ENCODE measurements at regions not wholly inside any gene's neighbourhood (a gene's known extent, or its start where the extent isn't known, plus 50 kb on each side); places are given as distances from the start of the nearest gene placed in this dataset.

GRCh38 chr9:13557746-13558145 is 278.3 kb upstream of the MPDZ start:
- H3K4me1 ChIP-seq (ENCODE audit: control insufficient read depth in 4 of 4, insufficient read depth in 4 of 4, low read length in 3 of 4), result no peaks in the 10 kb centered on the region
- TF ChIP-seq RXRA (IDR thresholded peaks at IDR 0.05), result no peak
- no peak for TF ChIP-seq CTCF (IDR thresholded peaks at IDR 0.05; ENCODE audit: low read depth, low read length, missing input control)
- no peak for TF ChIP-seq JUND (IDR thresholded peaks at IDR 0.05)
- TF ChIP-seq ATF3 (IDR thresholded peaks at IDR 0.05), result no peak
- TF ChIP-seq NR2F2 (IDR thresholded peaks at IDR 0.05), result no peak
- no peak for TF ChIP-seq MAX (IDR thresholded peaks at IDR 0.05)
- TF ChIP-seq TAF1 (conservative IDR thresholded peaks at IDR 0.05), result no peak
- TF ChIP-seq YY1 (IDR thresholded peaks at IDR 0.05), result no peak
- TF ChIP-seq RAD21 (IDR thresholded peaks at IDR 0.05), result no peak
- no peaks in the 10 kb centered on the region for H3K36me3 ChIP-seq (ENCODE audit: control insufficient read depth in 4 of 4, insufficient read depth in 3 of 4, low read depth in 1 of 4, low read length in 3 of 4)
- H3K27me3 ChIP-seq (ENCODE audit: control insufficient read depth in 4 of 4, insufficient read depth in 4 of 4, low read length in 3 of 4), result peaks cover 0 to 5% (median 0%) of the 10 kb centered on the region in 4 donors
- H3K9me3 ChIP-seq (ENCODE audit: control insufficient read depth in 4 of 4, low read length in 3 of 4), result no peaks in the 10 kb centered on the region
- no peak overlapping the region for H3K9ac ChIP-seq (ENCODE audit: low read depth in 1 of 2, low read length in 2 of 2)
- WGBS, result 46% methylated on average over 2 of the region's 2 CpGs
- no peak for DNase-seq (ENCODE audit: low spot score)
- H3K27ac ChIP-seq (ENCODE audit: low read depth in 1 of 2, low read length in 2 of 2), result no peak overlapping the region
- H3K4me3 ChIP-seq (ENCODE audit: low read depth in 1 of 3, low read length in 3 of 3), result no peak overlapping the region

- TF ChIP-seq FOXA2 (IDR thresholded peaks at IDR 0.05) (no peak), JUND (IDR thresholded peaks at IDR 0.05) (no peak), HNF4G (IDR thresholded peaks at IDR 0.05) (no peak)
- no peaks in the 10 kb centered on the region for H3K4me1 ChIP-seq (ENCODE audit: control insufficient read depth in 4 of 4, insufficient read depth in 4 of 4, low read length in 3 of 4)
- H3K36me3 ChIP-seq (ENCODE audit: control insufficient read depth in 4 of 4, insufficient read depth in 3 of 4, low read depth in 1 of 4, low read length in 3 of 4), result no peaks in the 10 kb centered on the region
- no peak overlapping the region for H3K9ac ChIP-seq (ENCODE audit: low read depth in 1 of 2, low read length in 2 of 2)
- no peak overlapping the region for H3K27ac ChIP-seq (ENCODE audit: low read depth in 1 of 2, low read length in 2 of 2)
- H3K27me3 ChIP-seq (ENCODE audit: control insufficient read depth in 4 of 4, insufficient read depth in 4 of 4, low read length in 3 of 4), result peaks cover 0 to 2% (median 0%) of the 10 kb centered on the region in 4 donors
- no peak for DNase-seq (ENCODE audit: low spot score)
- H3K9me3 ChIP-seq (ENCODE audit: control insufficient read depth in 4 of 4, low read length in 3 of 4), result no peaks in the 10 kb centered on the region
- WGBS, result 66% methylated on average over 2 of the region's 2 CpGs
- no peak overlapping the region for H3K4me3 ChIP-seq (ENCODE audit: low read depth in 1 of 3, low read length in 3 of 3)
Observed at GRCh38 chr9:13556656-13557055, 277.2 kb upstream of the MPDZ start.

GRCh38 chr9:13555989-13556500 is 276.6 kb upstream of the MPDZ start:
- Histone ChIP-seq H3K4me3 (ENCODE audit: low read depth in 1 of 3, low read length in 3 of 3) (no peak overlapping the region), H3K36me3 (ENCODE audit: control insufficient read depth in 4 of 4, insufficient read depth in 3 of 4, low read depth in 1 of 4, low read length in 3 of 4) (no peaks in the 10 kb centered on the region), H3K27ac (ENCODE audit: low read depth in 1 of 2, low read length in 2 of 2) (no peak overlapping the region), H3K27me3 (ENCODE audit: control insufficient read depth in 4 of 4, insufficient read depth in 4 of 4, low read length in 3 of 4) (peaks cover 0 to 2% (median 0%) of the 10 kb centered on the region in 4 donors), H3K9me3 (ENCODE audit: control insufficient read depth in 4 of 4, low read length in 3 of 4) (no peaks in the 10 kb centered on the region), H3K4me1 (ENCODE audit: control insufficient read depth in 4 of 4, insufficient read depth in 4 of 4, low read length in 3 of 4) (no peaks in the 10 kb centered on the region), H3K9ac (ENCODE audit: low read depth in 1 of 2, low read length in 2 of 2) (no peak overlapping the region)
- no peak for DNase-seq (ENCODE audit: low spot score)
- TF ChIP-seq ZBTB33 (IDR thresholded peaks at IDR 0.05) (no peak), EGR1 (IDR thresholded peaks at IDR 0.05; ENCODE audit: low read depth in 2 of 2) (no peak), HNF4A (conservative IDR thresholded peaks at IDR 0.05) (no peak), REST (IDR thresholded peaks at IDR 0.05) (no peak), SP1 (IDR thresholded peaks at IDR 0.05) (no peak), NR2F2 (IDR thresholded peaks at IDR 0.05) (no peak), JUND (IDR thresholded peaks at IDR 0.05) (no peak), FOXA1 (IDR thresholded peaks at IDR 0.05) (no peak), TAF1 (conservative IDR thresholded peaks at IDR 0.05) (no peak), GABPA (IDR thresholded peaks at IDR 0.05 in 1 of 2, conservative IDR thresholded peaks at IDR 0.05 in 1 of 2) (no peak), YY1 (IDR thresholded peaks at IDR 0.05) (no peak), FOXA2 (IDR thresholded peaks at IDR 0.05) (no peak), ATF3 (IDR thresholded peaks at IDR 0.05) (no peak), RXRA (IDR thresholded peaks at IDR 0.05) (no peak)
- 64% methylated on average over 5 of the region's 5 CpGs for WGBS
